NCI-H1436 treated with DMSO at 0.1 percent for 48 hours (cell line): ENCODE measurements at regions not wholly inside any gene's neighbourhood (a gene's known extent, or its start where the extent isn't known, plus 50 kb on each side); places are given as distances from the start of the nearest gene placed in this dataset.

Experiments used
- DNase-seq: peaks from one replicate; lab custom pipeline; 2025; lab: John Stamatoyannopoulos, UW

DNA sequence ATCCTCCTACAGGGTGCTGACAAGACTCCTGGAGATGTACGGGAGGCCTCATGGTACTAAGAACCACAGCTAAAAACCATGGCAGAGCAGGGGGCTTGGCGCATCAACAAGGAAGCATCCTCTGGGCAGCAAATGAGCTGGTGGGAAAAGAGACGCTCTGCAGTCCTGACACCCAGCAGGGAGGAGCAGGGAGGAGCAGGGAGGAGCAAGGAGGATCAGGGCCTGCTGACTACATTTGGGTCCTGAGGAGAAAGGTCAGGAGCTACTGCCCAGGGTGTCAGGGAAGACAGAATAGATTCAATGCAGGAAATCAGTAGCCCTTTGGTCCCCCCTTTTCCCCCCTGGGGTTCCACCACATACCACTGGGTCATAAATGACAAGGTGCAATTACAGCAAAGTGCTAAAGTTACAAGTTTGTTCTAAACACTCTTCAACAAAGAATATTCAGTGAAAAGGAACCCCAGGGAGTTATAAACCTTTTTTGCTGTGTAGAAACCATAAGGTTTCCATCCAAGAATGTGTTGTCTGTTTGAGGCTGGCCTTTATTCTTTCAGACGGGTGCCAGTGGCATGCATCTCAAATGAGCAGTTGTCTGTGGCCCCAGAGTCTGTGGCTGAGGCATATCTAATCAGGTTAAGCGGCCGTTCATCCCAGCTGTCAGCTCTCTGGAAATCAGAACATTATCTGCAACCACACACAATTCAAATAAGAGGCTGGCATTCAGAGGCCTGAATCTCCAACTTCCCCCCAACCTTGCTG is 325.0 kb downstream of the CDC5L start:
- no peak for DNase-seq

DNA sequence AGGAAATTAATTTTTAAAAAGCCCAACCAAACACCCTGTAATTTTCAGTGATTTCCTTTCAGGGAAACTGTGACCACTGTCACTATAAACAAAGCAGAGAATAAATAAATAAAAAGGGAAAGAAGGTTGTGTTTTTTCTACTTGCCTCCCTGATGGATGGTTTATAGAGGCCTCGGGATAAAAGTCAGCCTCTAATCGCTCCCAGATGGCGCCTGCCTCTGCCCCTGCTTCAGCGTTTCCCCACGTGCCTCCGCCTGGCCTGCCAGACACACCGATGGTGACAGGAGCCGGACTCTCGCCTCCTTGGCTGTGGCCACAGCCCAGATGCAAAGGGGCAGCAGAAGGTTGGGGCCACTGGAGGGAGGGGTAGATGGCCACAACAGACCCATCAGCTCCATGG is 327.7 kb downstream of the CDC5L start:
- no peak for DNase-seq

DNA sequence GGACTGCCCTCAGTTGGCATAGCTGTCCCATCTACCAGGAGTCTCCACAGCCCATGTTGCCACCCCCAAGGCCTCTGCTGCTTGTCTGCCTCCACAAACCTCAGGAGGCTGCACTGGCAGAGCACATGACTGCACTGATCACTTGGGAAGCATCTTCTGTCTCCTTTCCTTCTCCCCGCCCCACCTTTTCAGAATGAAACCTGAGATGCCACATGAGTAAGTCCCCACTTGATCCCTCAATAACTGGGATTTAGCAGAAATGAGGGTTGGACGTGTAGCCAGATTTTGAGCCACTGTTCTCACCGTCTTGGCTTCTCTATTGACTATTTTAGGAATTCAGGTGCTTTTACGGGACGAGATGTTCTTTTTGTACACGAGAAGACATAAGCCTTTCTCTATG is 328.4 kb downstream of the CDC5L start:
- DNase-seq = no peak

DNA sequence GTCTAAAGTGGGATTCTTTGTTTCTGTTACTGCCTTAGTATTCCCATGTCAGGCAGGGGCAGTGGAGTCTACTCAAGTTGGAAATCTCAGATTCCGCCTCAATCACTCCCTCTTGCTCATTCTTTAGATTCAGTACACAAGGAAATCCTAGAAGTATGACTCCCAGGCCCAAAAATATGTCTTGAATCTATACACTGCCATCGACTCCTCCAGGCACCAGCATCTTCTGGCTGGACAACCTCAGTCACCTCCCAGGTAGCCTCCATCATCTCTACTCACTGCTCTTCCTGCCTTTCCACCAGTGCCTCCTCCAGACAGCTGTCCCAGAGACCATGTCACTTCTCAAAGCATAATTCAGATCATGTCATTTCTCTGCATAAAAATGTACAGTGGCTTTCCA is 329.9 kb downstream of the CDC5L start:
- no peak for DNase-seq

DNA sequence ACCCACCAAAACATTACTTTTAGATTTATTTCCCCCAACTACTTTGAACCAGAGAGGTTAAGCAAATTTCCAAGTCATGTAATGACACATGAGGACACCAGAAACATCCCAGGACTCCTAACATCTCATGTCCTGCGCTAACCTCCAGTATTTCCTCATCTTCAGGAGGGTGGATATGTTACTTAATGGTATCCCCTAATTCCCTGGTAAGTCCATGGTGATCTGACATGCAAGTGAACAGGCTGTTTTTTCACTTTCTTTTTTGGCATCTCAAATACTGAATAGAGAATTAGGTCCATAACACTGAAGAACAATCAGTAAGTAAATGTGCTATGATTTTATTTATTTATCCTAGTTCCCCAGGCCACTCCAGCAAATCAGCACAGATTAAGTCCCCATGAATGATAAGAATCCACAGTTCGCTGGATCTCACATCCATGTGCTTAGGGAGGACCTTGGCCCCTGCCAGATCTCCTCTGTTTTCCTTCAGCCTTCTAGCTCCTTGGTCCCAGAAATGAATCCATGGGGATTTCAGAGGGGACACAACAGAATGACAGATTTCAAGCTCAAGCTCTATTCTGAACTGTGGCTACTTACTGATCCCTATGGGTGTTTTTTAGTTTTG is 334.6 kb downstream of the CDC5L start:
- no peak for DNase-seq

DNA sequence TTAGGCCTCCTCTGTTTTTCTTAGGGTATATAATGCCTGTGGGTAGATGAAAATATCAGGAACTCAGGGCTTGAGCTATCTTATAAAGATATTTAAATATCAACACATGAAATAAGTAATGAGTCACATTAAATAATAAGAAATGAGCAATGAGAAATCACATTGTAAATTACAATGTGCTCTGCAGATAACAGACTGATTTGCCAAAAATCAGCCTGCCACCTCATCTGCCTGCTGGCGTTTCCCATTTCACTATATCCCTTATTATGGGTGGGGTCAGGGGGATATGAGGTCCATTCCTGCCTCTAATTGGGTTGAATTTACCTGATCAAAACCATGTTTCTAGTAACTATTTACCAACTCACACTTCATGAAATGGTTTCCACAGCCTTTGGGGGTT is 335.2 kb downstream of the CDC5L start:
- DNase-seq = no peak

DNA sequence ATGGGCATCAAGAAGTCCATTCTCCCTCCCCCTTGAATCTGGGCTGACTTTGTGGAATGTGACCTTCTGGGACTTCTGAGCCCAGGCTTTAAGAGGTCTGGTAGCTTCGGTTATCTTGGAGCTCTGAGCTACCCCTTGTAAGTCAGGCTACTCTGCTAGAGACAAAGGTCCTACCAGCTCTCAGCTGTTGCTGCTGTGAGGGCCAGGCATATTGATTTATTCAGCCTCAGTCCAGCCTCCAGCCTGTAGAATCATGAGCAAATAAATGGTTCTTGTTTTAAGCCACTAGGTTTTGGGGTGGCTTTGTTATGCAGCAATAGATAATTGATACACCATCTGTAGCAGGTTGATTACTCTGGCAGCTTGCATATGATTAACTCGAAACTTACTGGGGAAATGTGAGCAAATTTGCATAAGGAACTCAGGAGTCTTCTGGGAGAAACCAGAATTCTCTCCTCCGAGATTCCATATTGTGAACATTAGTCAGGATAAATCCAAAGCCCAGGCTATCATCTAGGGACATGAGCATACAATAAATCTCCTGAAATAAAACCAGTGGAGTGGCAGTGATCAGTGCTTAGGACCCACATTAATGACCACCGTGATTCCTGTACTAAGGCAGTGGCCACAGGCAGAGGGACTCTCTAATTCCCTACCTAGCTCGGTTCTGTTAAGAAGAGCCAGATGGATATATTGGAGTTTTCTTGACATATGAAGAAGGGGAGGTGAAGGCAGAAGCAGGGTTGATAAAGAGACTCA is 336.1 kb downstream of the CDC5L start:
- no peak for DNase-seq

DNA sequence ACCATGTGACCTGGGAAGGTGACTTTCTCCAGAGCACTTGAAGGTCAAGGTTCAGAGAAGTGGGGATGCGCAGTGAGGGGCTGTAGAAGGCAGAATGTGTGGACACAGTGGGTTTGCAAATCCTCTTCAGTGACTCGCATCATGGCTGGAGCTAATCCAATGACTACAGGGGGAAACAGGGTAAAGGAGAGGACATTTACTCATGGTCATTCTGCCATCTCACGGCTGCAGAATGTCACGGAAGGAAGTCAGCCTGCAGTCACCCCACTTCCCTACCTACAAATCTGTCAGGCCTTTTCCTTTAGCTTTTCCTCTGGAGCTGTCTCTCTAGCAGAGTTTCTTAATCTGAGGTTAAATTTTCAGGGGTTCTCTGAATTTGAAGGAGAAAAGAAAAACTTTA is 337.6 kb downstream of the CDC5L start:
- no peak for DNase-seq

DNA sequence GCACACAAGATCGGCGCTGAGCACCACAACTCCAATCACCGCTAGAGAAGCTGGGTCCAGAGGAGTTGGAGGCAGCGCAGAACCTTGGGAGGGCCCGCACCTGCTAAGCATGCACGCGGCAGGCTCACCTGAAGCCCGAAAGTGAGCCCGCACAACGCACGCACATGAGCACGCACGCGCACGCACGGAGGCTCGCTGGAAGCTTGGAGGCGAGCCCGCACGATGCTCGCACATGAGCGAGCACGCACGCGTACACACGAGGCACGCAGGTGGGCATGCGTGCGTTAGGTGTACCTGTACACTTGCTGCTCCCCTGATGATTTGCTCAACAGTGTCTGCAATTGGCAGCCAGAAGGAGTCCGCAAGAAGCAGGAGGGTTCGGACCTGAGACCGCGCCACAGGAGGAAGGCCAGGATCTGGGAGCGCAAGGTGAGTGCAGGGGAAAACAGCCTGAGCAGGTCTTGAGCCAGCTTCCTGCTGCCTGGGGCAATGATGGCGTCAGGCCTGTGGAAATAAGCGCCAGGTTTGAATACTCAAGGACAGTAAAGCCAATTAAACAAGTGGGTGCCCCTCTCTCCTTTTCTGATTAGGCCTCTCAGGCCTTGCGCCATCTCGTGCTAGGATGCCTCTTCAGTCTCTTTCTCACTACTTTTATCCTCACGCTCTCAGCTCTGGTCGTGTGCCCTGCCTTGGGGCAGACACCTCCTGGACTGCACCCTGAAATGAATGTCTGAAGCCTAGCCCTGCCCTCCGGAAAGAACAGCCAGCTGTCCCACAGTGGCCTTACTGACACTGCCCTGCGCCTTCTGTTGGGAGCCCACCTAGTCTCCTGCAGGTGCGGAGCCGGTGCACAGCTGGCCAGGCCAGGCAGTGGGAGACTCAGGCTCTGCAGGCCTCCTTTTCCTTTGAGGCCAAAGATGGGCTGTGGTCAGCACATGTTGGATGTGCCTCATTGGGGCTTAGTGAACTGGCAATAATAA is 340.4 kb downstream of the CDC5L start:
- no peak for DNase-seq

DNA sequence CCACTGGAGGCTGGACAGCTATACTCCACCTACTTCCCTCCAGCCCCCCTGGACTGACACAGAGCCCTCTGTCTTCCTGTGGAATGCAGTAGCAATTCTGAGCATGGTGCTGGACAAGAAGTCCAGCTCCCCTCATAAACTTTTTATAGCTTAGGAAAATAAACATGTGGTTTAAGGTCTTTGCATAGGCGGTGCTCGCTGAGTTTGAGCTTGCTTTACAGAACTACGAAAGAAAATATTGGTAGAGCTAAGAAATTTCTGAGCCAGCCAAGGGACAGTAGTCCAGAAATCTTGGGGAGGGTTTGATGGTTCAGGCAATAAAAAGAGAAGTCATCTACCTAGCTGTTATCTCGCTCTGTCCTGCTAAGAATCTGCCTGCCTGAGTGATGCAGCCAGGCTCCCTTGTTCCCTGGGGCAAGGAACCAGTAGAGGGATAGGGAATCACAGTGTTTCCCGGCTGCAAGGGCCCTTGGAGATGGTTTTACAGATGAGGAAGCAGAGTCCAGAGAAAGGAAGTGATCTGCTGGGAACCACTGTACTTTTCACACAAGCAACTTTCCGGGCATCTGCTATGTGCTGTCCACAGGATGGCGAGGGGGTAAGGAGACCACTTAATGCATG is 343.4 kb downstream of the CDC5L start:
- no peak for DNase-seq

DNA sequence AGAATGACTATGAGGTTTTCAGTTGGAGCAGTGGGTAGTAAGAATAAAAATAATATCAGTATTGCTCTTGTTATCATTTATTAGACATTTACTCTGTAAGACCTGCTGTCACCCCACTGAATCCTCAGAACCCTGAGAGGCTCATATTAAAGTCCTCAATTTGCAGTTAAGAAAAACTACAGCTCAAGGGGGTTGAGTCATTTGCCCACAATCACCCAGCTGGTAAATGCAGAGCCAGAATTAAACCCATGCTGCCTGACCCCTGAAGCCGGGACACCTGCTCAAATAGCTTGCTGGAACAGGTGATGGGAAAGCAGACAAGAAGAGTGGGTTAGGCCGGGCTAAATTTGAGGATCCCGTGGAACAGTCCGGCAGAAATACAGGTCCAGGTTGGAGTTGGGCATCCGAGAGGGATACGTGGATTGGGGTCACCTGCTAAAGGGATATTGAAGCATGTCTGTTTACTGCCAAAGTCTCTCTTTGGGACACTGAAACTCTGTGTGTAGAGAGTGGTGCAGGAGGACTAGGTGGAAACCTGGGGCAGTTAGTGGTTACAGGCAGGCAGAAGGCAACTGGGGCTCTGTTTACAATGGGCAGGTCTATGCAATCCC is 344.1 kb downstream of the CDC5L start:
- DNase-seq = no peak

DNA sequence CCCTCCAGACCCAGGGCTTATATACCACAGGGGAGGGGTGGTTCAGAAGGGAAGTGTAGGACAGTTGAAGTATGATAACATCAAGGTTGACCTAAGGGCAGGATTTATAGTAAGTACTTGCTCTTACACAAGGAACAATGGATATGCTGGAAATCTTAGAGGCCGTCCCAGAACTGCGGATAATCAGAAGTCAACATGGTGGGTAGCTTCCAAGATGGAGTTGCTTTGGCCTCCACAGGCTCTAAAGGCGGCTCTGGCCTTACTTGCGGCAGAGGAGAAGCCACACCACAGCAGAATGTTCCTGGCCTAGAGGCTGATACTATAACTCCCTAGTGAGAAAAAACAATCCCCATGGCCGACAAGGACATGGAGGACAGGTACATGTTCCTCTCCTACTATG is 344.7 kb downstream of the CDC5L start:
- DNase-seq = no peak

DNA sequence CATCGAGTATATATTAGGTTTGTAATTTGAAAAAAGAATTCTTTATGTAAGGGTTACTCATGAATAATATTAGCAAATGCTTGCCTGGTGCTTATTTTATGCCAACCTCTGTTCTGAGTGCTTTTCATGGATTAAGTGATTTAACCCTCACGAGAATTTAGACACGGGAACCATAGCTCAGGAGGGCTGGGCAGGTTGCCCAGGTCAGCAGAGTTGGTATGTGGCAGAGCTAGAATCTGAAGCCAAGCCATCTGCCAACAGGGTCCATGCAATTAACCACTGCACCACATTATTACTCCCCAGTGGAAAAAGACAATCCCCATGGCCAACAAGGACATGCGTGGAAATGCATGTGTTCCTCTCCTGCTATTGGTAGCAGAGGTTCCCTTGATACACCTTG is 345.6 kb downstream of the CDC5L start:
- DNase-seq = no peak

DNA sequence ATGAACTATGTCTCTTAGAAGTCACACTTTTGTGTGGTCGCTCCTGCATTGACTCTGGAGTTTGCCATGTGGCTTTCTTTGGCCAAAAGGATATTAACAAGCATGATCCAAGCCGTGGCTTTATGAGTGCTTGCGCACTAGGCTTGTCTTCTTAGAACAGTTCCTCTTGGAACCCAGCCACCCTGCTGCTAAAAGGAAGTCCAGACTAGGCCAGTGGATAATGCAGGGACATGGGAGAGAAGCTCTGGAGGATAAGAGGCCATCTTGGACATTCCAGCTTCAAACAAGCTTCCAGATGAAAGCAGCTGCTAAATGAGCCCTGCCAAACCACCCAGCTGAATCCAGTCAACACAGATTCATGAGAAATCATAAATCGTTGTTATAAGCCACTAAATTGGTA is 346.4 kb downstream of the CDC5L start:
- no peak for DNase-seq

DNA sequence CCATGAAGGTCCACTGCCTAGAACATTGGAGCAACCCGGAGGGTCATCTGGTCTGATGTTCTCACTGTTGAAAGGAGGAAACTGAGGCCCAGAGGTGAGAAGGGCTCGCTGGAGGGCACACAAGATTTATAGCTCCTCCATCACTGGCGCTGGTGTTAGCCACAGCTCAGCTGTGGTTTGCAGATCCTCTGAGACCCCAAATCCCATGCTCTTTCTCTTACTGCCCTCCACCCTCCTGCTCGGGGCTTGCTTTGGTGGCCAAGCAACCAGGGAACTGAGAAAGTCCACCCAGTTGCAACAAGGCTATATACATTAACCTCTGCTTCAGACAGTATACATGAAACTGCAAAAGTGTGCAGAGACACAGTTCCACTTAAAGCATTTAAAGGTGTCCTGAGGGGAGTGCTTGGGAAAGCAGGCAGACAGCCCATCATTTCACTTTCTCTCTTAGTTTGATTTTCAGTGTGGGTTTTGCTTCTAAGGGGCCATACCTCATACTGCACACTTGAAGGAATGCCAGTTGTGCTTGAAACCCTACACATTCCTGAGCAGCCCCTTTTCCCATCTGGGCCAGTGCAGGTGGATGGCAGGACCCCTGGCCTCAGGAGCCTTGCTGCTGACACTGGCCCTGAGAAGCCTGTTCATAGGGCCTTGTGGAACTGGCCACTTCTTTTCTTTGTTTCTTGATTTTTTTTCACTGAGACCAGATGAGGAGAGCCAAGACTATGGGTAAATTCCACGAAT is 347.6 kb downstream of the CDC5L start:
- no peak for DNase-seq

DNA sequence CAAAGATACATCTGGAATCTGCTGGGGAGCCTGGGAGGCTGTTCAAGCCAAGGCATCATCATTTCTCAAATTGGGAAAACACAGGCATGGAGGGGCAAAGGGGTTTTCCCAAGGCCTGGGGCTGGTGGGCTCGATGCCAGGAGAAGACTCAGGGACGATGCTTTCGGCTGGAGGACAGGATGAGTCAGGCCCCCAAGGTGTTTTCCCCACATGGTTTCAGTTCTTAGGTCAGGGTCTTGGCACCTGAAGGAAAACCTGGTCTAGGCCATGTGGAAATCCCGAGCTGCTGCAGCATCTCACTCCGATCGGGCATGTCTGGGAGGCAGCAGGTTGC is 348.1 kb downstream of the CDC5L start:
- no peak for DNase-seq

DNA sequence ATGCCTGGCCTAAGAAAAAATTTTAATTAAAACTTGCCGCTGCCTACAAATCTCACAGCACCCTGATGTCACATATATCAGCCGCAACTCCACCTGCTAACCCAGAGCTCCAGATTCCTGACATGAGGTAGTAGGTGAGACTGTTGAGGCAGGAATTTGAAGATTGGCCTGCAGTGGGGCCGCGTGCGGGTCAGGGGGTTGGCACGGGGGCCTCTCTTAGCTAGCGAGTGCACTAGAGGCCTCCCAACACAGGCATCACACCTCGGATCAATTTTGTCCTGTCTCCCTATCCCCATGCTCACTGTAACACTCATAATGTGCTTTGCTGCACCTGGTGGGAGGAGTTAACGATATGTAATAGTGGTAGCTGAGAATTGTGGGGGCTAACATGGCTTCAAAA is 349.8 kb downstream of the CDC5L start:
- no peak for DNase-seq

DNA sequence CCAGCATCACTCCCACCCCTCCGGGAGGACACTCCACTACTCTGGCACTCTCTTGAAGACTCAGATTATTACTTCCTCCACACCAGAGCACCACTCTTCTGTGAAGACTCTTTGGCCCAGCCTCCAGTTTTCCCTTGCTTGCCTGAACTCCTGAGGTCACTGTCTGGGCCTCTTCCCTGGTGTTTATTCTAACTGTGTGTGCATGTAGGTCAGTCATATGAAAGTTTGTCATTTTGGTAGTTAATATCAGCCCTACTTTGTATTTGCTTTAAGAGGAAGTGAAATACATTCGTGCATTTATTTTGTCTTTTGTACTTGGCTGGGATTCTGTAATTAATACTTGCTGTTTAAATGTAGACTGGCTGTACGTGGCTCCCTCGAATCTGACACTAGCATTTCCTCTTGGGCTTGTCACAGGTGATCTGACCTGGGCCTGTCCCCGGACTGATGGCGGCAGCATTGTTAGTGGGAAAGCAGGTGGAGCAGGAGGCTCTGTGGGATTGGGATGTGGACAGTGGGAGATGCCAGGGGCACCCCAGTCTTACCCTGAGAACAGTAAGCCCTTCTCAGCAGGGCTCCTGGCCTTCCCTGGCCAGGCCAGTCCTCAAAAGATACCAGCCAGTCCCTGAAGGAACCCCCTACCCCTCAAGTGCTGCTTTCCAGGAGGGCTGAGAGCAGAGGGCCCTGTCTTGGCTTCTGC is 350.5 kb downstream of the CDC5L start:
- DNase-seq = no peak

DNA sequence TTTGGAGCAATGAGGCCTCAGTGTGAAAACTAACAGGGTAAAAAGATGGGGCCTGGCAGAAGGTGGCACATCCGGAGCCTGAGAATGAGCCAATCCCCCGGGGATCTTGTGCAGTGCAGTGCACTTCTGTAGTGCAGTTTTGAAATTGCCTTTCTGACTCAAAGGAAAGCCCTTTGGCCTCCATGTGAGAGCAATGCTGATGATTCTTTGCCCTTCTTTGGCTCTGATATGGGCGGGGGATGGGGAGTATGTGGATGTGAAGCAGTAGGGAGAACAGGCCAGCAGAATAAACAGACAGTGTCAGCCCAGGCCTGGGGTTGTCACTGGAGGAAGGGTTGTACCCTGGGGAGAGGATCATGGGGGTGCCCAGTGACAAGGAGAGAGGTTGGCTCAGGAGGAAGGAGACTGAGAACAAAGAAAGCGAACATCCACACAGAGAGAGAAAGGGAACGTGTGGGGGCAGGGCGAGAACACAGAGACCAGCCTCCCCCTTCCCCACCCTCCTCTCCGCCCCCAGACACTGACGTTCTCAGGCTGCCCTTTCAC is 351.2 kb downstream of the CDC5L start:
- no peak for DNase-seq

DNA sequence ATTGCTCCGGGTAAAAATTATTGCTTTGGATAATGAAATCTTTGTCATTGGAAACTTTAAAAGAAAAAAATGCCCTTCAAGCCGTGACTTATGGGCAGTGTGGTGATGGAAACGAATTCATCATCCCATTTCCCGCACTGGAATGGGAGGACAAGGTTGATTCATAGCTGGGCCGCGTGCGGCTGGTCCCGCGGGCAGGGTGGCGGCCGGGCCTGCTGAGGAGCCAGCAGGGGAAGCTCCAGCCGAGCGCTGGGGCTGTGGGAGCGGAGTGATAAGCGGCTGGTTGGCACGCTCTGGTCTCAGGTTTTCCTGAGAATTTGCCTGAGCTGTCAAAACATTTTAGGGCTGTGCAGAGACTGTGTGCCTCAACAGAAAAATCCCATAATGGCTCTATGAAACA is 351.7 kb downstream of the CDC5L start:
- no peak for DNase-seq
